Endothelial cell of umbilical vein (primary cell): ENCODE measurements at regions not wholly inside any gene's neighbourhood (a gene's known extent, or its start where the extent isn't known, plus 50 kb on each side); places are given as distances from the start of the nearest gene placed in this dataset.

Experiments used
- BruUV-seq: library from RNA; stranded (reverse); fragments of 400-500 nt; replicated peaks from 2 replicates; lab custom pipeline; 2021; lab: Mats Ljungman, UMichigan
- CTCF ChIA-PET: fragments of 300-600, 350-600 bp; sonication (Branson Sonifier 250); formaldehyde crosslinking; loops from one replicate; lab custom pipeline; 2021; ENCODE audit warnings: antibody characterized with exemption, inconsistent platforms; lab: Charles Lee
- POLR2A ChIA-PET: fragments of 300-600, 350-600 bp; sonication (Branson Sonifier 250); formaldehyde crosslinking; loops from one replicate; lab custom pipeline; 2021; ENCODE audit warnings: antibody characterized with exemption, inconsistent platforms; lab: Charles Lee
- DNase-seq: peaks from one replicate; pipeline ENCODE4 v3.0.0-alpha.2; 2011; ENCODE audit warnings: low read depth, low spot score
- FAIRE-seq: peaks from 2 replicates; lab custom pipeline; 2011; peaks lifted over from hg19 to GRCh38; lab: Jason Lieb, UNC
- H2AFZ ChIP-seq: 2 replicates; pipeline ENCODE4 v1.6.0; 2012; ENCODE audit warnings: low read depth, low read length, control low read depth, inconsistent platforms
- H3K27ac ChIP-seq: 2 replicates; pipeline ENCODE4 v1.5.1; 2011; ENCODE audit warnings: low read depth, mild to moderate bottlenecking, control low read depth, low read length, moderate library complexity; ENCODE audit not compliant: insufficient read depth
- H3K27me3 ChIP-seq, 2 experiments: 2 replicates each; pipeline versions ENCODE4 v1.6.0 to v1.6.1; 2011; ENCODE audit warnings: low read length in 2 of 2, mixed read lengths in 1 of 2; ENCODE audit not compliant: control insufficient read depth in 2 of 2, insufficient read depth in 2 of 2
- H3K36me3 ChIP-seq, 2 experiments: 2 replicates in 1 of 2; 3 replicates in 1 of 2; pipeline ENCODE4 v1.5.1; 2011; ENCODE audit warnings: low read length in 2 of 2, mild to moderate bottlenecking in 1 of 2, moderate library complexity in 1 of 2; ENCODE audit not compliant: control insufficient read depth in 2 of 2, insufficient read depth in 2 of 2; ENCODE audit errors: extremely low read depth in 1 of 2
- H3K4me1 ChIP-seq: 3 replicates; pipeline ENCODE4 v1.5.1; 2011; ENCODE audit warnings: mild to moderate bottlenecking, low read length; ENCODE audit not compliant: control insufficient read depth, insufficient read depth; ENCODE audit errors: extremely low read depth
- H3K4me2 ChIP-seq: 2 replicates; pipeline ENCODE4 v1.6.1; 2011; ENCODE audit warnings: low read length, control low read depth, mixed read lengths; ENCODE audit not compliant: insufficient read depth
- H3K4me3 ChIP-seq, 3 experiments: fragments of 200-600 bp in 1 of 3; sonication (generic), shearing (Covaris generic) in 1 of 3; replicated peaks in 1 of 3; 2 replicates each; pipeline ENCODE4 v1.5.1; 2011 to 2016; ENCODE audit warnings: control low read depth in 3 of 3, low read length in 3 of 3, mild to moderate bottlenecking in 2 of 3, inconsistent platforms in 1 of 3, low read depth in 1 of 3, moderate library complexity in 1 of 3; ENCODE audit not compliant: insufficient read depth in 1 of 3
- H3K79me2 ChIP-seq: 2 replicates; pipeline ENCODE4 v1.6.0; 2012; ENCODE audit warnings: low read length, inconsistent platforms; ENCODE audit not compliant: control insufficient read depth, insufficient read depth
- H3K9ac ChIP-seq: replicated peaks from 2 replicates; pipeline ENCODE3; 2011; ENCODE audit warnings: low read length, control low read depth; ENCODE audit not compliant: insufficient read depth; ENCODE audit errors: extremely low read depth
- H3K9me1 ChIP-seq: replicated peaks from 3 replicates; pipeline ENCODE4 v1.6.0; 2011; ENCODE audit warnings: mild to moderate bottlenecking, low read length; ENCODE audit not compliant: control insufficient read depth, insufficient read depth; ENCODE audit errors: extremely low read depth
- H3K9me3 ChIP-seq: replicated peaks from 2 replicates; pipeline ENCODE4 v1.5.1; 2012; ENCODE audit warnings: low read length, inconsistent platforms; ENCODE audit not compliant: control insufficient read depth, insufficient read depth
- H4K20me1 ChIP-seq: replicated peaks from 2 replicates; pipeline ENCODE3; 2011; ENCODE audit warnings: mild to moderate bottlenecking, low read length; ENCODE audit not compliant: control insufficient read depth, insufficient read depth; ENCODE audit errors: extremely low read depth
- EZH2 ChIP-seq: IDR thresholded peaks from 2 replicates; pipeline ENCODE4 v1.6.1; 2012; ENCODE audit warnings: borderline replicate concordance, low read depth, mild to moderate bottlenecking, moderate library complexity, low read length, inconsistent platforms; ENCODE audit not compliant: severe bottlenecking
- FOS ChIP-seq: IDR thresholded peaks from 2 replicates; pipeline ENCODE4 v1.6.1; 2011; ENCODE audit warnings: mild to moderate bottlenecking, low read length, moderate library complexity, borderline replicate concordance; ENCODE audit not compliant: insufficient read depth
- GATA2 ChIP-seq: IDR thresholded peaks from 2 replicates; pipeline ENCODE4 v1.7.0; 2011; ENCODE audit warnings: low read depth, mild to moderate bottlenecking, moderate library complexity, mixed read lengths, low read length; ENCODE audit not compliant: insufficient read length, insufficient read depth
- JUN ChIP-seq: IDR thresholded peaks from 2 replicates; pipeline ENCODE4 v1.6.1; 2011; ENCODE audit warnings: borderline replicate concordance, low read depth; ENCODE audit not compliant: insufficient read length, insufficient read depth
- MYC ChIP-seq: IDR thresholded peaks from one replicate; pipeline ENCODE4 v1.6.1; 2011; ENCODE audit warnings: mild to moderate bottlenecking, low read depth, low read length
- POLR2A ChIP-seq: IDR thresholded peaks from 2 replicates; pipeline ENCODE4 v1.6.1; 2012; ENCODE audit warnings: low read depth, mild to moderate bottlenecking, control low read depth, low read length
- POLR2AphosphoS5 ChIP-seq: IDR thresholded peaks from 2 replicates; pipeline ENCODE4 v1.6.1; 2012; ENCODE audit warnings: low read depth, mild to moderate bottlenecking, control low read depth, low read length, moderate library complexity; ENCODE audit not compliant: insufficient read depth
- dilution Hi-C: fragments of 300-500 bp; cut with MboI; formaldehyde crosslinking; loops from one replicate; pipeline ENCODE4 v1.15.0; 2019; ENCODE audit warnings: low sequenced_read_pairs; ENCODE audit not compliant: extremely low pct_ligation_motif_present
- intact Hi-C: fragments of 100-400 bp; cut with micrococcal nuclease; formaldehyde crosslinking; loops from one replicate; pipeline ENCODE4 v1.10.0; 2022
- TF ChIP-seq, protein P1 (sequence below), 2 donors: IDR thresholded peaks; 1 replicate in 1 of 2; 2 replicates in 1 of 2; pipeline ENCODE4 v1.5.1; 2011; ENCODE audit warnings: low read length in 2 of 2, mild to moderate bottlenecking in 2 of 2, moderate library complexity in 2 of 2, control low read depth in 1 of 2, inconsistent platforms in 1 of 2, low read depth in 1 of 2; ENCODE audit not compliant: insufficient read depth in 1 of 2; ENCODE audit errors: extremely low read depth in 1 of 2
- TF ChIP-seq, protein P2 (sequence below): IDR thresholded peaks from 2 replicates; pipeline ENCODE4 v1.6.1; 2011; ENCODE audit not compliant: insufficient read depth, insufficient read length

DNA sequence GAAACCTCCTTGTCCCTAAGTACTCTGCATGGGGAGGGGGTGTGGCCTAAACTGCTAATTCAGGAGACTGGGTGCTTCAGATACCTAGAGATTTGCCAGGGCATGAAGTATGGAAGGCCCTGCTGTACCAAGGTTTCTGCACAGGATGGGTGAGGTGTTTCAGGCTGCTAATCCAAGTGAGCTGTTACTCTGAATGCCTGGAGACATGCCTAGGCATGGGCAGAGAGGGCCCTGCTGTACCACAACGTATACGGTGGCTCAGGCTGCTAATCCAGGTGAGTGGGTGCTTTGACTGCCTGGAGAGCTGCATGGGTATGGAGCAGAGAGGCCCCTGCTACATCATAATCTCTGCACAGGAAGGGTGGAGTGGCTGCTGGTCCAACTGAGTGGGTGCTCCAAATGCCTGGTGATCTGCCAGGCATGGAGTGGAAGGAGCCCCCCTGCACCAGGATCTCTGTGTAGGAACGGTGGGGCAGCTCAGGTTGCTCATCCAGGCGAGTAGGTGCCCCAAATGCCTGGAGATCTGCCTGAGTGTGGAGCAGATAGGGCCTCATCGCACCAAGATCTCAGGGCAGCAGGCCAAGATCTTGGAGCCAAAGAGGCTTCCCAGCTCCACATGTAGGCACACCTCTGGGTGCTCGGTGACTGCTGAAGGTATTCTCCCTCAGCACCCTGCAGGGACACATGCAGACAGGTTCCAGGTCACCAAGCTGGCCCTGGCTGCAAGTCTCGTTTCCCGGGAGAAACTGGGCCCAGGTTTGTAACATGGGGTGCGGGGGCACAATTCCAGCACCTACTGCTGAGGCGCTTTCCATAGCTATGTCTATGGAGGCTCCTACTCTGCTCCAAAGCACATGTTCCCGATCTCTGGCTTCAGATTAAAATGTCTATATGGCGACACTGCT is 252.5 kb upstream of the PLXNA2 start:
- H4K20me1 ChIP-seq: no peaks in the 10 kb centered on the region
- no peaks in the 10 kb centered on the region for H3K36me3 ChIP-seq
- no peaks in the 10 kb centered on the region for H3K79me2 ChIP-seq
- H3K4me2 ChIP-seq: no peak overlapping the region
- H3K4me1 ChIP-seq: no peaks in the 10 kb centered on the region
- H3K9ac ChIP-seq: no peak overlapping the region
- intact Hi-C loops (no loop called here), dilution Hi-C loops (no loop called here)
- H3K27ac ChIP-seq: no peak overlapping the region
- no peak overlapping the region for H2AFZ ChIP-seq
- CTCF ChIA-PET: no interaction called here
- TF ChIP-seq EZH2 (no peak), MYC (no peak), GATA2 (no peak), FOS (no peak), POLR2A (no peak), JUN (no peak), POLR2AphosphoS5 (no peak)
- TF ChIP-seq, protein P1, sequence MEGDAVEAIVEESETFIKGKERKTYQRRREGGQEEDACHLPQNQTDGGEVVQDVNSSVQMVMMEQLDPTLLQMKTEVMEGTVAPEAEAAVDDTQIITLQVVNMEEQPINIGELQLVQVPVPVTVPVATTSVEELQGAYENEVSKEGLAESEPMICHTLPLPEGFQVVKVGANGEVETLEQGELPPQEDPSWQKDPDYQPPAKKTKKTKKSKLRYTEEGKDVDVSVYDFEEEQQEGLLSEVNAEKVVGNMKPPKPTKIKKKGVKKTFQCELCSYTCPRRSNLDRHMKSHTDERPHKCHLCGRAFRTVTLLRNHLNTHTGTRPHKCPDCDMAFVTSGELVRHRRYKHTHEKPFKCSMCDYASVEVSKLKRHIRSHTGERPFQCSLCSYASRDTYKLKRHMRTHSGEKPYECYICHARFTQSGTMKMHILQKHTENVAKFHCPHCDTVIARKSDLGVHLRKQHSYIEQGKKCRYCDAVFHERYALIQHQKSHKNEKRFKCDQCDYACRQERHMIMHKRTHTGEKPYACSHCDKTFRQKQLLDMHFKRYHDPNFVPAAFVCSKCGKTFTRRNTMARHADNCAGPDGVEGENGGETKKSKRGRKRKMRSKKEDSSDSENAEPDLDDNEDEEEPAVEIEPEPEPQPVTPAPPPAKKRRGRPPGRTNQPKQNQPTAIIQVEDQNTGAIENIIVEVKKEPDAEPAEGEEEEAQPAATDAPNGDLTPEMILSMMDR (IDR thresholded peaks at IDR 0.05; ENCODE audit: extremely low read depth in 1 of 2, insufficient read depth in 1 of 2, low read depth in 1 of 2, low read length in 2 of 2): no peak
- TF ChIP-seq, protein P2, sequence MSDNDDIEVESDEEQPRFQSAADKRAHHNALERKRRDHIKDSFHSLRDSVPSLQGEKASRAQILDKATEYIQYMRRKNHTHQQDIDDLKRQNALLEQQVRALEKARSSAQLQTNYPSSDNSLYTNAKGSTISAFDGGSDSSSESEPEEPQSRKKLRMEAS: no peak
- no peaks in the 10 kb centered on the region for H3K9me3 ChIP-seq
- H3K4me3 ChIP-seq: no peak overlapping the region
- FAIRE-seq (no peak), DNase-seq (no peak)
- peaks cover 0 to 4% of the 10 kb centered on the region in 2 experiments for H3K27me3 ChIP-seq
- no peaks in the 10 kb centered on the region for H3K9me1 ChIP-seq
- no TSS peak for BruUV-seq
- POLR2A ChIA-PET: no interaction called here
